Uterus (tissue), 3 donors: ENCODE measurements at regions not wholly inside any gene's neighbourhood (a gene's known extent, or its start where the extent isn't known, plus 50 kb on each side); places are given as distances from the start of the nearest gene placed in this dataset.

Source experiments
- DNase-seq, 2 donors: peaks; one replicate each; pipeline ENCODE4 v3.0.0-alpha.2; 2019 to 2020
- H3K27ac ChIP-seq, 2 donors: fragments of 200-600 bp; sonication (generic); 1 replicate in 1 of 2; 2 replicates in 1 of 2; pipeline ENCODE4 v1.5.1; 2016 to 2018
- H3K27me3 ChIP-seq, 2 donors: fragments of 200-600 bp; sonication (generic); one replicate each; pipeline ENCODE4 v1.5.1; 2018 to 2019; ENCODE audit warnings: control low read depth in 1 of 2
- H3K36me3 ChIP-seq, 2 donors: fragments of 200-600 bp; sonication (generic); one replicate each; pipeline ENCODE4 v1.5.1; 2019; ENCODE audit warnings: control low read depth in 1 of 2
- H3K4me1 ChIP-seq, 2 donors: fragments of 200-600 bp; sonication (generic); one replicate each; pipeline ENCODE4 v1.5.1; 2018 to 2019; ENCODE audit warnings: control low read depth in 1 of 2
- H3K4me3 ChIP-seq, 2 donors: fragments of 200-600 bp; sonication (generic); 1 replicate in 1 of 2; 2 replicates in 1 of 2; pipeline ENCODE4 v1.5.1; 2018 to 2019; ENCODE audit warnings: mild to moderate bottlenecking in 1 of 2
- H3K9me3 ChIP-seq, 2 donors: fragments of 200-600 bp; sonication (generic); one replicate each; pipeline ENCODE4 v1.5.1; 2019; ENCODE audit warnings: control low read depth in 1 of 2
- CTCF ChIP-seq, 4 experiments: fragments of 200-600 bp in 2 of 4; fragments of 450-650 bp in 2 of 4; sonication (generic) in 2 of 4; IDR thresholded peaks; one replicate each; pipeline ENCODE4 v1.5.1; 2016 to 2019; ENCODE audit warnings: antibody characterized with exemption in 4 of 4, mild to moderate bottlenecking in 2 of 4, moderate library complexity in 1 of 4
- POLR2A ChIP-seq, 2 donors: fragments of 450-650 bp; IDR thresholded peaks; one replicate each; pipeline ENCODE4 v1.6.1; 2016; ENCODE audit warnings: antibody characterized with exemption in 2 of 2, mild to moderate bottlenecking in 1 of 2, moderate library complexity in 1 of 2
- intact Hi-C: fragments of 100-400 bp; cut with DNase I; formaldehyde crosslinking; loops from one replicate; pipeline ENCODE4 v1.15.1; 2023; ENCODE audit warnings: low total_unique reads
- donor health status: DM: yes; HTN: yes; CAD: no.

GRCh38 chr15:96625256-96625655 is 294.8 kb downstream of the NR2F2 start:
- no peaks in the 10 kb centered on the region for H3K9me3 ChIP-seq
- H3K4me1 ChIP-seq = peaks cover 0 to 4% of the 10 kb centered on the region in 2 donors
- no peak overlapping the region for H3K4me3 ChIP-seq
- H3K27me3 ChIP-seq = no peaks in the 10 kb centered on the region
- intact Hi-C loops = no loop called here
- DNase-seq = no peak
- H3K36me3 ChIP-seq = no peaks in the 10 kb centered on the region
- TF ChIP-seq CTCF (IDR thresholded peaks at IDR 0.05) (no peak), POLR2A (IDR thresholded peaks at IDR 0.05) (no peak)
- no peak overlapping the region for H3K27ac ChIP-seq

- TF ChIP-seq CTCF (IDR thresholded peaks at IDR 0.05) = no peak
- no peak for TF ChIP-seq POLR2A (IDR thresholded peaks at IDR 0.05)
- intact Hi-C loops = no loop called here
- peak; percentile 37 to 44 for DNase-seq
- H3K4me3 ChIP-seq = peak overlapping the region in 1 of 2 donors; percentile 0
- H3K27ac ChIP-seq = peak overlapping the region; percentile 56 to 72
- H3K27me3 ChIP-seq = no peaks in the 10 kb centered on the region
- peaks cover 0 to 4% of the 10 kb centered on the region in 2 donors for H3K4me1 ChIP-seq
- no peaks in the 10 kb centered on the region for H3K9me3 ChIP-seq
- H3K36me3 ChIP-seq = no peaks in the 10 kb centered on the region
Measured at GRCh38 chr15:96627031-96627568, 296.6 kb downstream of the NR2F2 start.

GRCh38 chr15:96629511-96629910 is 299.0 kb downstream of the NR2F2 start:
- no peaks in the 10 kb centered on the region for H3K9me3 ChIP-seq
- H3K27ac ChIP-seq = peak overlapping the region in 1 of 2 donors; percentile 6
- H3K4me3 ChIP-seq = no peak overlapping the region
- peaks cover 0 to 4% of the 10 kb centered on the region in 2 donors for H3K4me1 ChIP-seq
- TF ChIP-seq CTCF (IDR thresholded peaks at IDR 0.05) = no peak
- no peak for TF ChIP-seq POLR2A (IDR thresholded peaks at IDR 0.05)
- peak; percentile 21 to 60 for DNase-seq
- intact Hi-C loops = no loop called here
- no peaks in the 10 kb centered on the region for H3K36me3 ChIP-seq
- no peaks in the 10 kb centered on the region for H3K27me3 ChIP-seq

GRCh38 chr15:96638793-96639192 is 308.3 kb downstream of the NR2F2 start:
- Histone ChIP-seq H3K4me1 (no peaks in the 10 kb centered on the region), H3K9me3 (no peaks in the 10 kb centered on the region), H3K4me3 (no peak overlapping the region), H3K27me3 (no peaks in the 10 kb centered on the region), H3K36me3 (no peaks in the 10 kb centered on the region), H3K27ac (no peak overlapping the region)
- DNase-seq = no peak
- no peak for TF ChIP-seq POLR2A (IDR thresholded peaks at IDR 0.05)
- no peak for TF ChIP-seq CTCF (IDR thresholded peaks at IDR 0.05)
- intact Hi-C loops = no loop called here

- intact Hi-C loops = no loop called here
- Histone ChIP-seq H3K4me1 (no peaks in the 10 kb centered on the region), H3K9me3 (no peaks in the 10 kb centered on the region), H3K36me3 (no peaks in the 10 kb centered on the region), H3K4me3 (no peak overlapping the region), H3K27me3 (no peaks in the 10 kb centered on the region), H3K27ac (no peak overlapping the region)
- TF ChIP-seq POLR2A (IDR thresholded peaks at IDR 0.05) (no peak), CTCF (IDR thresholded peaks at IDR 0.05) (no peak)
- no peak for DNase-seq
Measured at GRCh38 chr15:96645796-96646195, 315.3 kb downstream of the NR2F2 start.
